Hippocampal formation (tissue), 2 donors: ENCODE measurements at regions not wholly inside any gene's neighbourhood (a gene's known extent, or its start where the extent isn't known, plus 50 kb on each side); places are given as distances from the start of the nearest gene placed in this dataset.
A peak's percentile ranks its signal among the peaks of the same experiment; 100 is the strongest.
"Not testable (repeated sequence)": the region's sequence is repeated elsewhere in the genome, so short reads cannot be mapped to it uniquely, and the experiment has no call there.

Experiments used
- DNase-seq, 2 donors: peaks; one replicate each; lab custom pipeline; 2025; lab: John Stamatoyannopoulos, UW

- DNase-seq: no peak
Measured at GRCh38 chr6:48401016-48401415, 290.0 kb upstream of the PTCHD4 start.

GRCh38 chr6:48397887-48398286 lies 286.9 kb upstream of the PTCHD4 start:
- DNase-seq: no peak

DNA sequence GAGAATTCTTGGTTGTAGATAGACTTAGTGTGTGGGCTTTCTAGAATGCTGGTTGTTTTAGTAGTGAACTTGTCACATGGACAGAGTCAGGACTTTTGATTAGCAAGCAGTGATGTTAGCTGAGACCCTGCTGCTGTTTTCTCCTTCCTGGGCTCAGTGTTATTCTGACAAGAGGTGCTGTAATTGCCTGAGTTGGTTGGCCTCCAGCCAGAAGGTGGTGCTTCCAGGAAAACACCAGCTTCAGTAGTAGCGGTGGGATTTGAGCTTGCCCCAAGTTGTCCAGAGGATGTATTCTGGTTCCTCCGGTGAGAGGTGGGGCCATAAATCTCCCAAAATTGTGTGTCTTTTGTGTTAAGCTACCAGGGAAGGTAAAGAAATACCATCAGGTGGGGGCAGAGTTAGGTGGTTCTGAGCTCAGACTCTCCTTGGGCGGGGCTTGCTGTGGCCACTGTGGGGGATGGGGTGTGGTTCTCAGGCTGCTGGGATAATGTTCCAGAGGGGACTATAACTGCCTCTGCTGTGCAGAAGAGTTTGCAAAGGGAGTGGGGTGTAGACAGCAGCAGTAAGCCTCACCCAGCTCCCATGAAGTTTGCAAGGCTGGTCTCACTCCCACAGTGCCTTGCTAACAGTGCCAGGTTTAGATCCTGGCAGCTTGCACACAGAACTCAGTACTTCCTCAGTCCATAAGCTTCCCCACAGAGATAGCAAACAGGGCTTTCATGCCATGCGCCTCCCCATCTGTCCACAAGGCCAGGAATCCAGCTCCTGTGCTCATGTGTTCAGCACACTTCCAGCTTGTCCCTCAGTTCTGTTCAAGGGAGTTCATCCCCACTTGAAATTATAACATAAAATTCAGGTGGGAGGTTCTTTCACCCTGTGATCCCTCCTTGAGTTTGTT lies 278.4 kb upstream of the PTCHD4 start:
- DNase-seq: peak in 1 of 2 donors; percentile 5

- no peak for DNase-seq
Measured at GRCh38 chr6:48388044-48388443, 277.0 kb upstream of the PTCHD4 start.

- no peak for DNase-seq
Measured at GRCh38 chr6:48378884-48379407, 267.9 kb upstream of the PTCHD4 start.

- DNase-seq: no peak
Measured at GRCh38 chr6:48377115-48377514, 266.1 kb upstream of the PTCHD4 start.

- not testable (repeated sequence) for DNase-seq
Measured at GRCh38 chr6:48371226-48371625, 260.2 kb upstream of the PTCHD4 start.

DNA sequence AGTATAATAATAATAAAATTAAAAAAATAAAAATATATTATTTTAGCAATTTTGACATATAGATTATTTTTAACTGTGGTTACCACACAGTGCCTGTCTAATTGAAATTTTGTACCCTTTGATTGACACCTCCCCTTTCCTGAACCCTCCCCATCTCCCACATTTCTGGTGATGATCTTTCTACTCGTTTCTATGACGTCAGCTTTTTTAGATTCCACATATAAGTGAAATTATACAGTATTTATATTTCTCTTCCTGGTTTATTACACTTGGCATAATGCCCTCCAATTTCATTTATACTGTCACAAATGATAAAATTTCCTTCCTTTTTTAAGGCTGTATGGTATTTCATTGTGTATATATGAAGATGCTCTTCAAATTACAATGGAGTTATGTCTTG lies 258.1 kb upstream of the PTCHD4 start:
- no peak for DNase-seq

DNA sequence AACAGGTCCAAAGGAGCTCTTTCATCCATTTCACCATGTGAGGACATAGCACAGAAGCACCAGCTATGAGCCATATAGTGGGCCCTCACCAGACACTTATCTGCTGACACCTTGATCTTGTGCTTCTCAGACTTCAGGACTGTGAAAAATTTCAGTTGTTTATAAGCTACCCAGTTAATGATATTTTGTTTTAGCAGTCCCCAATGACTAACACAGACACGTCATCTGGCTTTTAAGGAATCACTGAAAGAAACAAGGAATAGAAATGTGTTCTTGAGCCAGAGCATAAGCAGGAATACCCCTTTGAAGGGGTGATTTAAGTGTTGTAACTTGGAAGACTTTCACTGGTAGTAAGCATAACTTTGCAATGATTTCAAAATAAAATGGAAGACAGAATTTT lies 214.7 kb upstream of the PTCHD4 start:
- DNase-seq: no peak

DNA sequence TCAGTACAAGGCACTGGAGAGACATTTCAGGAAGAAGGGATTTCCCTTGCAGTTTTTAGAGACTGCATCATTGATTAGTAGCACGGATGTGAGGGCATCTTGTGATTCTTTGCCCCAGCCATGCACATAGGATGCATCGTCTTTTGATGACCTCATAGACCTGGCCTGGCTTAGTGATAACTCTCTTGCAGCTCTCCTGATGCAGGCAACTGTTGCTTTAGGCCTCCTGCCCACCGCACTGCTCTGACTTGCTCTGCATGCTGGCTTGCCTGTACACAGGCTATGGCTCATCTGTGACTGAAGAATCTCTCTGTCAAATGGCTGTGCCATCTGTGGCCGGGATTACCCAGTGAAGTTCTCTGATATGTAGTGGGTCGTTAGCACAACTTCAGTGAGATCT lies 207.7 kb upstream of the PTCHD4 start:
- DNase-seq: no peak

DNA sequence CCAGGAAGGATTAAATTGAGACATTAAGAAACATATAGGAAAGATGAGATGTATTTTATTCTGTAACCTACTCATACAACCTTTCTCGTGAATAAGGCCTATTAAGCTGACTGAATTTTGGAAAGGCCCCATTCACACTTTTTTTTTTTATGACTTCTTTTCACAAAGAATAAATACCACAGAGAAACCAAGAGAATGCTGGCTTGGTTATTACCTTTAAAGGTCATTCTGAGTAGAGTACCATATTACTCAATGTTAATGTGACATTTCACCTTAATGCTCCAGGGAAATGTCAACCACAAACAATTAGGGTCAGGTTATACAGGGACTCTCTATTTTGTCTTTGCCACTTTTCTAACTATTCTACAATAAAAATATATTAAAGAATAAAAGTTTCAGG lies 204.9 kb upstream of the PTCHD4 start:
- no peak for DNase-seq

DNA sequence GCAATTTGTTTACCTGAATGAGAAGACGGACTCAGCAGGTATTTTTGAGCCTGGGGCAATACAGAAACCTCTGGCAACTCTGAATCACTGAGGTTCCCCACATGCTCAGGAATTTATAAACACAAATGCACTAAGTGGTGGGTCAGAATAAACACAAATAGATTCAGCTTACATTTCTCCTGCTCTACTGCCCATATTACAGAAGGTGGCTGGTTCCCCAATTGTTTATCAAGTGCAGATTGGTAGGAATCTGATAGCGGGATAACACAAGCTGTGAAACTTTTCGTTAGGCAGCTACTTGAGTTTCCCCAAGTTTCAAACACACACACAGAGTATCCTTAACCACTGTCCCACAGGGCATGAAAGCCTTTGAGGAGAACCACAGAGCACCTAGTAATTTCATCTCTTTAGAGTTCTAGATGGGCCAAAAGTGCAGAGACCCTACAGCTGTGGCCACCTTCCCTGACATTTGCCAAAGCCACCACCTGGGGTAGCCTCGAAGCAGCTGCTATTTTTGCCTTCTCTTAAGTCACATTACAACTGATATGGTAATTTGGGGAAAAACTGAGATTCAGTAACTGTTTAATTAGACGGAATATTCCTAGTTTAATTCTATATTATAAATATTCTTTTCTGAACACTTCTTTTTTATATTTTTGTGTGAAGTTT lies 204.2 kb upstream of the PTCHD4 start:
- no peak for DNase-seq

DNA sequence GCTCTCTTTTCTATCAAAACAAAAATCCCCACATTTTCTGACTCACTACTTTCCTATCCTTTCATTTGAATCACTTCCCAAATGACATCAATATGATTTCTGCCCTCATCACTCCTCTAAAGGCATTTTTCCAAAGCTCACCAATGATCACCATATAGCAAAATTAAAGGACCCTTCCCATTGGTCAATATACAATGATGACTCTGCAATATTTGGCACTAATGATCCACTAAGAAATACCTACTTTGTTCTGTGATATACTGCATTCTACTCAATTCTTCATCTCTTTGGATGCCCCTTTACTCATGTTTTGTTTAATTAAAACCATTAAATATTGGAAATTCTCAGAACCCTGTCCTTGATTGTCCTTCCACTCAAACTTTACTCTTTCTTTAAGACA lies 200.3 kb upstream of the PTCHD4 start:
- DNase-seq: no peak

DNA sequence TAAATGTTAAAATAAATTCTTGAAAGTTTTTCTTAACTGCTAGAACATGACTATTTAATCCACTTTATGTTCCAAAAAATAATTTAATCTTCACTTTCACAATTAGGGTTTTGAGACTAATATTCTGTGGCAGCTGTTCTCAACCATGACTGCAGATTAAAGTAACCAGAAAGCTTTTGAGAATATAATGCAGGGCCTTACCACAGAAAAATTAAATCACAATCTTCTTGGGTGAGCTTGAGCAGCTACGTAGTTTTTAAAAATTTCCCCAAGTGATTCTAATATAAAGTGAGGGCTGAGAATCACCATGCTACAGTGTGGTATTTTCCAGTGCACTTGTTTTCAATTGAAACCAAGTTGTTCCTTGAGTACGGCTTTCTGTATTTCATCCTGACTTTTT lies 196.6 kb upstream of the PTCHD4 start:
- no peak for DNase-seq

DNA sequence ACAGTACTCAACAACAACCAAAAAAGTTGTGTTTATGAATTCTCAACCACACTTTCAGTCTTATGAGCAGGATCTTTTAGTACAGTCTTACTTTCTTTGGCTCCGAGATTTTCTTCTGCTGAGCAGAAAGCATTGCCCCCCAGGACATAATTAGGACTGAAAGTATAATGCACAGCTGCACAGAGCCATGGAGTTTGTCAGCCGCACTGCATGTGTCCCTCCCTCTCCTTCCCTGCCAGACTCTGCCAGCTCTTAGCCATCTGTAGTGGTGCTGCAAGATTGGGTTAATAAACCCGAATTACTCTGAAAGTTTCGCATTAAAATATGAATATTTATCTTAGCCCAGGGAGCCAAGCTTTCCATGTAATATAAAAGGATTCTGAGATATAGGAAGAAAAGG lies 179.6 kb upstream of the PTCHD4 start:
- no peak for DNase-seq

- no peak for DNase-seq
Measured at GRCh38 chr6:48289841-48290240, 178.8 kb upstream of the PTCHD4 start.

DNA sequence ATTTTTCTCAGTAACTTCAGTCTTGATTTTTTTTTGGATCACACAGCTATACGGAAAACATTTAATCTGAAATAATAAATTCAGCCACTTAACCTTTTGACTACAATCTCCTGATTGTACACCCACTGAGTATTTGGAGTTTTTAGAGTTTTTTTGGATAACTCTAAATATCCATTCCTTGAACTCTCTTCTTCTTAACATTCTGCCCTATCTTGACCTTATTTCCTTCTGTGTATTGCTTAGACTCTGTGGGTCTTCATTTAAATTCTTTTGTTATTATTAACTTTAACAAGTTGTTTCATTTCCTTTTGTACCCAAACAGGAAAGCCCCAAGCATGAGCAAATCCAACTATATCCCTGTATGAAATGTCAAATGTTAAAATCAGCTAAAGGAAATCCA lies 170.2 kb upstream of the PTCHD4 start:
- DNase-seq: no peak

DNA sequence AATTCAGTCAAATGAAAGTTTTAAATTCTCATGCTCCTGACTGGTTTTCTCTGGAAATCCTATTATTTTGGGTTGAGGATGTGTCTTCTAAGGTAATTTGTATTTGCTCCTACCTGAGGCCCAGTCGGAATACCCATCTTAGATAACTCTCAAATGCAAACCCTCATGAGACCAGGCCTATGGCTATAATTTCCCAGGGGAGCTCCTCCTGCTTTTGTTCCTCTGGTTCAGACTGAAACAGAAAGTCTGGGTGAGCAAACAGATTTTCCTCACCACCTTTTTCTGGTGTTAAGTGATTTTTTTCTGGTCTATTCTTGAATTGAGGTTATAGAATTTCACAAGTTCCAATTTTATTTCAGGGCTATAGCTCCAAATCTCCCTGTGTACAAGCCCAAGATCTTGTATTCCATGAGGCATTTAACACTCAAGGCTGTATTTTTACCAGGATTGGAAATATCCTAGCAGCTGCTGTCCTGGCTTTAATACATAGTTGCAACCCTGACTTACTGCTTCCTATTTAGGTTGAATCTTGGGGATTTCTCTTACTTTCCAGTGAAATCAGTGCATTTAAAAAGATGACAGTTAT lies 169.1 kb upstream of the PTCHD4 start:
- peak in 1 of 2 donors; percentile 25 for DNase-seq

- DNase-seq: no peak
Measured at GRCh38 chr6:48278261-48278660, 167.3 kb upstream of the PTCHD4 start.

DNA sequence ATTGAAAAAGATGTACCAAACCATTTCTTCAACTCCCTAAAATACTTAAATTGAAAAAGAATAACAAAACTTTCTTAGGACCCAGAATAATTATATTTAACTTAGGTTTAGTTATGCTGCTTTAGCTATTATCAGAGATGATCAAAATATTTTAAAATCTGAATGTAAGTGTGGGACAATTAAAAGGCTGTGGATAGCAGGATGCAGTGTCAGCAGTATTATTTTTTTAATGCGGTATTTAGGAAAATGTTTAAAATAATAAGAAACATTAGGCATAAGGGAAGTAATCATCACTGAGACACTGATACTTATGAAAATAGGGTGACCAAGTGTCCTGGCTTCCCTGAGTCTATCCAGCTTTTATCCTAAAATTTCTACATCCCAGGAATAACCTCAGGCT lies 161.5 kb upstream of the PTCHD4 start:
- DNase-seq: no peak

DNA sequence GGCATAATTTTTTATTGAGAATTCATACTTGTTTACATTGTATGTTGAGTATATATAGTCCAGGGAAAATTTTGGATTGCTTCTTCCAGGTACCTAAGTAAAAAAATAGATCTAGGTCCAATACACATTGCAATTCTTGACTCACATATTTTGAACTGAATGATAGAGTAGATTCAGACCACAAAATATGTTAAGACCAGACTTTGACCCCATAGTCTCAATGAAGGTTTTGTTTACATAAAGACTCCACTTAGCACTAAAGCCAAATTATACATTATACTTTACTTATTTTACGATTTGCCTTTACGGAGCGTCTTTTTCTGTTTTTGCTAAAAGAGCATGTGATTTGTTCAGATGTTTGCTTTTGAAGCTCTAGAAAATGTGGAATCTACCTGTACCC lies 144.1 kb upstream of the PTCHD4 start:
- DNase-seq: no peak

DNA sequence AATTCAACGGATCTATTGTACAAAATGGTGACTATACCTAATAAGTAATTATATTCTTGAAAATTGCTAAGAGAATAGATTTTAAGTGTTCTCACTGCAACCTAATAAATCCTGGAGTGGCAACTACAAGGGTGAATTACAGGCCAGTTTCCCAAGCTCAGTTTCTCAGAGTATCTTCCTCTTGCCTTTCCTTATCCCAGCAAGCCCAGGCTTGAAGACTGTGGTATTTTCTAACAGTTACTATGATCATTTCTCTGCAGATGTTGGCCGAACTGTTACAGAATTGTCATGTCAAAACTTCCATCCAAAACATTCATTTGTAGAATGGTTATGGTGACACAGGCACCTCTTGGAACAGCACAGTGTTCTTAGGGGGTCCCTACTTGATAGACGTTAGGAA lies 138.1 kb upstream of the PTCHD4 start:
- DNase-seq: no peak

DNA sequence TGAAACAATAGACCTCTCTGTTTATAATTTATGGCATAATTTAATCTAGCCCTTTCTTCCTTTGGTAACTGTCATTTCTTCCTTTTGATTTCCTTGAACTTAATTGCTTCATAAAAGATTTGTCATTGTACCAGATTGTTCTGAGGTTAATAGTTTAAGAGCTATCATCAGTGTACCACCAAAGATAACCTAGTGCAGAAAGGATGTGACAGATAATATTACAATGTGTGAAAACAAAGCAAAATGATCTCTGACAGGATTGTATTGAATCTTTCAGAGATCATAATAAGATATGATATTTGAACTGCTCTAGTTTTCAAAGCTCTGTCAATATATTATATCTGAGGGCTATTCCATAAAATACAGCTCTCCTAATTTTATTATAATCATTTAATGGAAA lies 132.1 kb upstream of the PTCHD4 start:
- DNase-seq: no peak
